ENCODE measurements at regions not wholly inside any gene's neighbourhood (a gene's known extent, or its start where the extent isn't known, plus 50 kb on each side); places are given as distances from the start of the nearest gene placed in this dataset.

GRCh38 chr16:52727849-52728248 lies 180.9 kb upstream of the TOX3 start:
- Mint-ChIP-seq H3K9me3 (peaks cover 6 to 9% of the 10 kb centered on the region in 2 donors), H3K36me3 (peaks cover 0 to 7% of the 10 kb centered on the region in 2 donors), H3K27ac (no peak overlapping the region)
- DNase-seq (ENCODE audit: low spot score in 2 of 2) = no peak
- no peak for ATAC-seq

- Mint-ChIP-seq H3K27ac (no peak overlapping the region), H3K9me3 (peaks cover 3 to 7% of the 10 kb centered on the region in 2 donors), H3K36me3 (peaks cover 0 to 4% of the 10 kb centered on the region in 2 donors)
- DNase-seq (ENCODE audit: low spot score in 2 of 2) = no peak
- no peak for ATAC-seq
Measured at GRCh38 chr16:52727441-52727840, 180.5 kb upstream of the TOX3 start.

DNA sequence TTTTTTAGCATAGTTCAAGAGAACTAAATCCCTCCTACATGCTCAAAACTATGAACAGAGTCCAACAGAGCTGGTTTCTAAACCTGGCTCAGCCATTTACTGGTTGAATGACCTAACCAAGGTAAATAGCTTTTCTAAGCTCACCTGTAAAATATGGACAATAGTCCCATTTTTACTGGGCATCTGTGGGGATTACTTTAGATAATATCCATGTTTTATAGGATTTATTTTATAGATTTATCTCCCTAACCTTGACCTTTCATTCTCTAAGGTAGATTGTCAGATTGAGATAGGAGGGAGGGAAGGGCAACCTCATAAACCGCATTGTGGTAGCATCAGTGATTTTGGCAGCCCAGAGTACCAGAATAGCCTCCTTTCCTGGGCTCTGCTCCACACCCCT lies 178.5 kb upstream of the TOX3 start:
- ATAC-seq (no peak), DNase-seq (ENCODE audit: low spot score in 2 of 2) (no peak)
- no peaks in the 10 kb centered on the region for H3K36me3 Mint-ChIP-seq
- no peak overlapping the region for H3K27ac Mint-ChIP-seq
- peaks cover 0 to 9% of the 10 kb centered on the region in 2 donors for H3K9me3 Mint-ChIP-seq

DNA sequence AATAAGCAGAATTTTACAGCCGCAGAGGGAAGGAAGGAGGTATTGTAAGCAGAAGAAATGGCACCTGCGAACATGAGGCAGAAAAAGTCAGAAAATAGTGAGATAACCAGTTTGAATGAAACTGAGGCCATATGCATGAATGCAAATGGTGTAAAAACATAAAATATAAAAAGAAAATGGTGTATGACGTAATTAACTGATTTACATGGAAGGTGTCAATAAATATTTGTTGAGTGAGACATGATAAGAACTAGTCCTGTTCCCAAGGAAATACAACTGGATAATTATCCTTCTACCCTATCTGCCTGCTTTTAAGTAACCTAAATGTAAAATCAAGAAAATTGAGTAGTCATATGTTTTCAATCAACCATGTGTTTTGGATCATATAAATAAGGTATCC lies 178.1 kb upstream of the TOX3 start:
- no peaks in the 10 kb centered on the region for H3K36me3 Mint-ChIP-seq
- DNase-seq (ENCODE audit: low spot score in 2 of 2) (no peak), ATAC-seq (no peak)
- peaks cover 0 to 9% of the 10 kb centered on the region in 2 donors for H3K9me3 Mint-ChIP-seq
- no peak overlapping the region for H3K27ac Mint-ChIP-seq

GRCh38 chr16:52721331-52721730 lies 174.4 kb upstream of the TOX3 start:
- Mint-ChIP-seq H3K9me3 (peaks cover 9 to 21% of the 10 kb centered on the region in 2 donors), H3K27ac (no peak overlapping the region), H3K36me3 (no peaks in the 10 kb centered on the region)
- DNase-seq (ENCODE audit: low spot score in 2 of 2) (no peak), ATAC-seq (no peak)

DNA sequence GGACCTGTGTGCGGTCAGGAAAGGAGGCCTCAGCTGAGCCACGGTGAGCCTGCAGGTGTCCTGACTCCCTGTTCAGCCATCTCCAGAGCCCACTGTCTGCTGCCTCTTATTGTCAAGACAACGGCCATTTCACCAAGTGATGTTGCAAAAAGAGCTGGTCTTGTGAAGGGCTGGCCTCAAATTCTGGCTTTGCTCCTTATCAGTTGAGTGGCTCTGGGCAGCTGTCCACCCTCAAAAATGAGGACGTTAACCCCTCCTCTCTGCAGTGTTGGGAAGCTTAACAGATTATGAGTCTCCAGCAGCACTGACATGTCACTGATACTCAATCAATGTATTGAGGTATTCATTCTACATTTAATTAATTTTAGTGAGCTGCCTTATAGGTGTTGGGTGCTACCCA lies 171.1 kb upstream of the TOX3 start:
- no peak for ATAC-seq
- H3K36me3 Mint-ChIP-seq = no peaks in the 10 kb centered on the region

GRCh38 chr16:52713740-52714139 lies 166.8 kb upstream of the TOX3 start:
- H3K36me3 Mint-ChIP-seq = no peaks in the 10 kb centered on the region
- ATAC-seq (no peak), DNase-seq (ENCODE audit: low spot score in 2 of 2) (no peak)
- no peak overlapping the region for H3K27ac Mint-ChIP-seq
- peaks cover 9 to 20% of the 10 kb centered on the region in 2 donors for H3K9me3 Mint-ChIP-seq

More for the DNA sequence above, 171.1 kb upstream of the TOX3 start:
- DNase-seq (ENCODE audit: low spot score in 2 of 2) = no peak
- peaks cover 9 to 28% of the 10 kb centered on the region in 2 donors for H3K9me3 Mint-ChIP-seq
- no peak overlapping the region for H3K27ac Mint-ChIP-seq

DNA sequence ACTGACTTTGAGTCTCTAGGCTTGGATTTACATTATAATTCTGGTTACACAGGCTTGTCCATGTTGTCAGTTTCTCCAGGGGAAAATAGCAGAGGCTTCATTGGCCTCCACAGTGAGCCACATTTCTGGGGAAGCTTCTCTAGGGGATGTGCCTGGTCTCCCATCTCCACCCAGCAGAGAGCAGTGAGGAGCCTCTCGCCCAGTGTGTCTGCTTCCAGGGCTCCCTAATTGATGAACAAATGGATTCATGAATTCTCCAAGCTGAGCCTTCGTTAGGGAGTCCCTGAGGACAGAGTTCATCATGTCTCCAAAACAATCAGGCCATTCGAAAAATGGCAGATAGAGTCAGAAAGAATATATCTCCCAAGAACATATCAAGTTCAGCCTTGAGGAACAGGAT lies 162.4 kb upstream of the TOX3 start:
- Mint-ChIP-seq H3K36me3 (no peaks in the 10 kb centered on the region), H3K9me3 (peaks cover 10 to 12% of the 10 kb centered on the region in 2 donors), H3K27ac (no peak overlapping the region)
- DNase-seq (ENCODE audit: low spot score in 2 of 2) (no peak), ATAC-seq (no peak)

- H3K36me3 Mint-ChIP-seq = no peaks in the 10 kb centered on the region
- H3K9me3 Mint-ChIP-seq = peaks cover 7 to 12% of the 10 kb centered on the region in 2 donors
- ATAC-seq (no peak), DNase-seq (ENCODE audit: low spot score in 2 of 2) (no peak)
- H3K27ac Mint-ChIP-seq = no peak overlapping the region
Measured at GRCh38 chr16:52708476-52708875, 161.5 kb upstream of the TOX3 start.

DNA sequence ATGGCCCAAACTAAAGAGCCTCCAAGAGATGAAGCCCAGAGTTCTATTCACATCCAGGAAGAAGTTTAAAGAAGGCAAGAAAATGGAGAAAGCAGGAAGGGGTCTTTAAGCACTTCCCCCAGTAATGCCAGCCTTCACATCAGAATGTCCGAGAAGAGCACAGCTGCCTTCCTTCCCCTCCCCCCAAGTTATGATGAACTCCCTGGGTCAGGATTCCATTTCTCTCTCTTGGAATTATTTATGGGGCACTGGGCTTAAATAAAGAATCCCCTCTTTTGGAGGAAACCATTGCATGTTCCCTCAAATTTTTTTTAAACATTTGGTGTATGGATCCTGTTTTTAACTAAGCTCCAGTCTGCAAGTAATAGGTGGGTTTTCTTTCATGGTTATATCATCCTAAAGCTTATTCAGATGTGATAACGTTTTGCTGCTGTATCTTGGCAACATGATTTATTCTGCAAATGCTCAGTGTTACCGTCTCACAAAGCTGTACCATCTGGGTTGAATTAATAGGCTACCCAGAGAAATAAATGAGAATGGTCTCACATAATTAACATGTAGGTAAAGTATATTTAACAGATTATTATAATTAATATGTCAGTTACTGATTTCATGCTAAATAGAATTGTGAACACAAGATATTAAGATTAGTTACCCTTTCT lies 160.9 kb upstream of the TOX3 start:
- Mint-ChIP-seq H3K27ac (no peak overlapping the region), H3K9me3 (peaks cover 7 to 12% of the 10 kb centered on the region in 2 donors), H3K36me3 (no peaks in the 10 kb centered on the region)
- DNase-seq (ENCODE audit: low spot score in 2 of 2) (no peak), ATAC-seq (no peak)

DNA sequence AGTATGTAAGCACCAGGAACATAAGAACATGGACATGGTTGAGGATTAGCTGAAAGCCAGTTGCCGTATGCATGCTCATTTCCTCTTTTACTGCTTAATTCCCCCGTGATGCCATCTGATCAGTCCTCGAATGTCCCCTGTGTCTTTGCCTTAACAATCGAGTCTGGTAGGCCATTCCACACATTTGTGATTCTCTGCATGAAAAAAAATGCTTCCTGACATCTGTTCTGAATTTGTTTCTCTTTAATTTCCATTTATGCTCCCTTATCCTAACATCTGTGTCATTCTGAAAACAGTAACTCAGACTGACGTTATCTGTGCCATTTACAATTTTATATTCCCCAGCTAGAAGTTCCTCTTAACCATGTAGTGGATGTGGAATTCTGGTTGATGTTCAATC lies 158.2 kb upstream of the TOX3 start:
- Mint-ChIP-seq H3K9me3 (peaks cover 7 to 12% of the 10 kb centered on the region in 2 donors), H3K36me3 (no peaks in the 10 kb centered on the region), H3K27ac (no peak overlapping the region)
- DNase-seq (ENCODE audit: low spot score in 2 of 2) = no peak
- no peak for ATAC-seq

DNA sequence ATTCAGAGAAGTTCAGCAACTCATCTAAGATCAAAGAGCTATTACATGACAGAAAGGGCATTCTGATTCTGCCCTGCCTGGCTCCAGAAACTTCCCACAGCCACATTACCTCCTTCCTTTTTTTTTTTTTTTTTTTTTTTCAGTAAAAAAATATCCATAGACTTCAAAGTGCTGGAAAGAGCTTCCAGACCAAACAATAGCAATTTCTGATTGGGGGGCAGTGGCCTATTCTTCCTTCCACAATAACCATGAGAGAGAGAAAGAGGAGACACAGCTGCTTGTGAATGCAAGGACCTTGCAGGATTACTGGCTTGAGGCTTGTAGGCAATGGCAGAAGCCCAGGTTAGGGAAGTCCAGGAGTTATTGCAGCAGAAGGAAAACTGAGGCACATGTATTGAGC lies 151.0 kb upstream of the TOX3 start:
- DNase-seq (ENCODE audit: low spot score in 2 of 2) (no peak), ATAC-seq (no peak)
- peaks cover 11 to 12% of the 10 kb centered on the region in 2 donors for H3K9me3 Mint-ChIP-seq
- H3K36me3 Mint-ChIP-seq = no peaks in the 10 kb centered on the region
- no peak overlapping the region for H3K27ac Mint-ChIP-seq

GRCh38 chr16:52696126-52696525 lies 149.2 kb upstream of the TOX3 start:
- Mint-ChIP-seq H3K36me3 (peaks cover 0 to under 1% of the 10 kb centered on the region in 2 donors), H3K9me3 (peaks cover 12 to 17% of the 10 kb centered on the region in 2 donors), H3K27ac (no peak overlapping the region)
- ATAC-seq = no peak
- no peak for DNase-seq (ENCODE audit: low spot score in 2 of 2)

- Mint-ChIP-seq H3K36me3 (peaks cover 0 to 6% of the 10 kb centered on the region in 2 donors), H3K27ac (no peak overlapping the region), H3K9me3 (peaks cover 21 to 23% of the 10 kb centered on the region in 2 donors)
- DNase-seq (ENCODE audit: low spot score in 2 of 2) = no peak
- ATAC-seq = no peak
Measured at GRCh38 chr16:52690468-52690867, 143.5 kb upstream of the TOX3 start.

GRCh38 chr16:52680993-52681392 lies 134.1 kb upstream of the TOX3 start:
- Mint-ChIP-seq H3K9me3 (peaks cover 7 to 17% of the 10 kb centered on the region in 2 donors), H3K27ac (no peak overlapping the region)
- no peak for ATAC-seq

DNA sequence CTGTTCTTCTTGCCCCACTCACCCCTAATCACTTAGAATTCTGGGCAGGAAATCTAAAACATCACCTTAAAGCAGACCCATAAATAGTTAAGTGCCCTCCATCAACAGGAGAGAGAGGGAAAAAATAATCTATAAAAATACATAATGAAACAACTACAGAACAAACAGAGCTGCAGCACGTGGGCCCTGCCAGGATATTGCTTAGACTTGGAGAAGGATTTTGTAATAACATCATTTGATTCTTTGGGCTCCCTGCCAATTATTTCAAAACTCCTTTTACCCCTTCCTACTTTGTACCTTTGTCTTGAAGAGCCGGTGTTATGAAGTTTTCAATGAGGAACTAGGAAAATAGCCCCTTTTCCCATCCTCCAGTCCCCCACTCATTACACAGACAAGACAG lies 130.6 kb upstream of the TOX3 start:
- no peak overlapping the region for H3K27ac Mint-ChIP-seq
- peaks cover 12 to 13% of the 10 kb centered on the region in 2 donors for H3K9me3 Mint-ChIP-seq
- no peak for ATAC-seq
- no peaks in the 10 kb centered on the region for H3K36me3 Mint-ChIP-seq
- no peak for DNase-seq (ENCODE audit: low spot score in 2 of 2)

More at GRCh38 chr16:52680993-52681392, 134.1 kb upstream of the TOX3 start:
- no peak for DNase-seq (ENCODE audit: low spot score in 2 of 2)
- H3K36me3 Mint-ChIP-seq = no peaks in the 10 kb centered on the region

DNA sequence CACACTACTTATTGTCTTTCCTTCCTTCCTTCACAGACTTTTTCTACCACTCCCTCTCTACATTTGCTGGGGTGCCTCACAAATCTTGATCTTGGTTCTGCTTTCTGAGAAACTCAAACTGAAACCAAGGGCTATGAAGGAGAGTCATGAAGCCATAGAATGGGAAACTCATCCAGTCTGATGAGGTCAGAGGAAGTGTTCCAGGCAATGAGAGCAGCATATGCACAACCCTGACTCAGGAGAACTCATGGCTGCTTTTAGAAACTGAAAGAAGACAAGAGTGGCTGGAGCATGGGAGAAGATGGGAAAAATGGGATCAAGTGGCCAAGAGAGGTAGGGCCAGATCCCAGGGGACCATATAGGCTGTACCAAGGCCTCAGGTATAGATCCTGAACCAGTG lies 130.0 kb upstream of the TOX3 start:
- Mint-ChIP-seq H3K27ac (no peak overlapping the region), H3K36me3 (no peaks in the 10 kb centered on the region), H3K9me3 (peaks cover 12 to 16% of the 10 kb centered on the region in 2 donors)
- ATAC-seq (no peak), DNase-seq (ENCODE audit: low spot score in 2 of 2) (no peak)

- ATAC-seq (no peak), DNase-seq (ENCODE audit: low spot score in 2 of 2) (no peak)
- no peaks in the 10 kb centered on the region for H3K36me3 Mint-ChIP-seq
- H3K27ac Mint-ChIP-seq = no peak overlapping the region
- H3K9me3 Mint-ChIP-seq = peaks cover 9 to 14% of the 10 kb centered on the region in 2 donors
Measured at GRCh38 chr16:52671590-52671989, 124.6 kb upstream of the TOX3 start.

All from activated naive CD4-positive, alpha-beta T cell treated with anti-CD3 and anti-CD28 coated beads, Interleukin-2, amount 50 U/mL, for 72 hours (primary cell).